ENCODE measurements at regions not wholly inside any gene's neighbourhood (a gene's known extent, or its start where the extent isn't known, plus 50 kb on each side); places are given as distances from the start of the nearest gene placed in this dataset.
"Not testable (repeated sequence)": the region's sequence is repeated elsewhere in the genome, so short reads cannot be mapped to it uniquely, and the experiment has no call there.

GRCh38 chr12:31906557-31907301, 52.5 kb upstream of the RESF1 start:
- FAIRE-seq (no peak), DNase-seq (ENCODE audit: low spot score in 2 of 2) (no peak)

- no peak for DNase-seq (ENCODE audit: low spot score in 2 of 2)
- no peak for FAIRE-seq
These were observed 56.2 kb upstream of the RESF1 start for GRCh38 chr12:31903025-31903424.

- FAIRE-seq (no peak), DNase-seq (ENCODE audit: low spot score in 2 of 2) (no peak)
These were observed 58.9 kb upstream of the RESF1 start for GRCh38 chr12:31900271-31900670.

GRCh38 chr12:31899109-31899508, 60.1 kb upstream of the RESF1 start:
- DNase-seq (ENCODE audit: low spot score in 2 of 2) (no peak), FAIRE-seq (no peak)

GRCh38 chr12:31897781-31898503, 61.3 kb upstream of the RESF1 start:
- DNase-seq (ENCODE audit: low spot score in 2 of 2): no peak
- no peak for FAIRE-seq

GRCh38 chr12:31897092-31897491, 62.1 kb upstream of the RESF1 start:
- DNase-seq (ENCODE audit: low spot score in 2 of 2); FAIRE-seq: not testable (repeated sequence)

GRCh38 chr12:31896514-31897039, 62.6 kb upstream of the RESF1 start:
- no peak for FAIRE-seq
- DNase-seq (ENCODE audit: low spot score in 2 of 2): no peak

- DNase-seq (ENCODE audit: low spot score in 2 of 2) (no peak), FAIRE-seq (no peak)
These were observed 63.6 kb upstream of the RESF1 start for GRCh38 chr12:31895449-31896150.

- FAIRE-seq (no peak), DNase-seq (ENCODE audit: low spot score in 2 of 2) (no peak)
These were observed 68.6 kb upstream of the RESF1 start for GRCh38 chr12:31890295-31891285.

GRCh38 chr12:31887109-31887811, 72.0 kb upstream of the RESF1 start:
- no peak for FAIRE-seq
- DNase-seq (ENCODE audit: low spot score in 2 of 2): no peak

- not testable (repeated sequence) for DNase-seq (ENCODE audit: low spot score in 2 of 2); FAIRE-seq
These were observed 76.5 kb upstream of the RESF1 start for GRCh38 chr12:31882682-31883081.

- FAIRE-seq (no peak), DNase-seq (ENCODE audit: low spot score in 2 of 2) (no peak)
These were observed 78.9 kb upstream of the RESF1 start for GRCh38 chr12:31880340-31880739.

- DNase-seq (ENCODE audit: low spot score in 2 of 2) (no peak), FAIRE-seq (no peak)
These were observed 81.3 kb upstream of the RESF1 start for GRCh38 chr12:31877884-31878283.

- FAIRE-seq (no peak), DNase-seq (ENCODE audit: low spot score in 2 of 2) (no peak)
These were observed 82.4 kb upstream of the RESF1 start for GRCh38 chr12:31876568-31877424.

GRCh38 chr12:31875609-31875964, 83.6 kb upstream of the RESF1 start:
- FAIRE-seq (no peak), DNase-seq (ENCODE audit: low spot score in 2 of 2) (no peak)

- no peak for FAIRE-seq
- DNase-seq (ENCODE audit: low spot score in 2 of 2): peak in 1 of 2 donors; percentile 35
These were observed 84.1 kb upstream of the RESF1 start for GRCh38 chr12:31874961-31875608.

GRCh38 chr12:31872831-31873604, 86.2 kb upstream of the RESF1 start:
- FAIRE-seq: no peak
- no peak for DNase-seq (ENCODE audit: low spot score in 2 of 2)
